Cardiac fibroblast (primary cell): ENCODE measurements at regions not wholly inside any gene's neighbourhood (a gene's known extent, or its start where the extent isn't known, plus 50 kb on each side); places are given as distances from the start of the nearest gene placed in this dataset.
"Not testable (repeated sequence)": the region's sequence is repeated elsewhere in the genome, so short reads cannot be mapped to it uniquely, and the experiment has no call there.

ENCODE experiments used
- DNase-seq, 2 donors: peaks; one replicate each; pipeline versions ENCODE4 v3.0.0 to v3.0.0-alpha.2; 2010; ENCODE audit warnings: low read depth in 2 of 2
- H3K4me3 ChIP-seq, 2 donors: replicated peaks in 1 of 2; 1 replicate in 1 of 2; 2 replicates in 1 of 2; pipeline ENCODE4 v1.5.1; 2011; ENCODE audit warnings: low read depth in 2 of 2, low read length in 2 of 2, mild to moderate bottlenecking in 2 of 2, moderate library complexity in 1 of 2

DNA sequence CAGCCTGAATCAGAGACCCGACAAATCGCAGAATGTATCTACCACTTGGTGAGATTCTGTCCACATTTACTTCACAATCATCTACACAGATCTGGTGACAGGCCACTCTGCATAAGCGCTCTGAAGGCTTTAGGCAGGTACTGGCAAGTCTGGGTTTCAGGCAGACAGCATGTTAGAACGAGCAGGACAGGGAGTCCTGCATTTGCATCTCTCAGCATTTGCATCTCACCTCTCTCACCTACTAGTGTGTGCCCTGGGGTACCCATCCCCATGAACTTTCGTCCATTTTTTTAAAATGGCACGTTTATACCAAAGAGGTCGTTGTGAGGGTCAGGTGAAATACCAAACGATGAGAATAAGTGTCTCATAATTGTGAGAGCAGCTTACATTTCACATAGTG is 108.2 kb downstream of the SPATA31A1 start:
- H3K4me3 ChIP-seq, result peak overlapping the region; percentile 44 to 48
- not testable (repeated sequence) for DNase-seq

DNA sequence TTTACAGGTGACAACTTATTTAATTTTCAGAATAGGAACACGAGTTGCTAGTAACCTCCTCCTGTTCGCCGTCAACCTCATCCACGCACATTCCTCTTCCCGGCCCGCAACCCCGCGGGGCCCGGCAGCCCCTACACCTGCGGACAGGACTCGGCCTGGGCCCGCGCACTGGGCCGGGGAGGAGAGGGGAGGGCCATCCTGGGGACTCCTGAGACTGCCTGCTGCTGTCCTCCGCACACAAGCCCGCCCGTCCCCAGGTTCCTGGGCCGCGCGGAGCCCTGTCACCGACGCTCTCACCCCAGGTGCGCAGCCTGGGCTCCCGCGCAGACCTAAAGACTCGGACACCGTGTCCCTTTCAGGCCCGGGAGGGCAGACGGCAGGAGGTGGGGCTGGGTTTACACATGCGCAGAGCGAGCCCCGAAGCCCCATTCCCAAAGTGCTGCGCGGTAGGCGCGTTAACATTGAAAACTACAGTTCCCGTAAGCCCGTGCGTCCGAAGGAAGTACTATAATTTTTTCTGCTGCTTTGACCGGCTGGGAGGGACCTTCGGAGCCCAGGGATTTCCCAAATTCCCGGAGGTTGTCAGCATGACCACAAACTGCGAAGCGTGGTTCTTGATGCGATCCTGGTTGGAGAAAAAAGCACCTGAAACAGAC is 108.8 kb downstream of the SPATA31A1 start:
- H3K4me3 ChIP-seq, result peak overlapping the region; percentile 44 to 48
- DNase-seq, result peak; percentile 87 to 89

DNA sequence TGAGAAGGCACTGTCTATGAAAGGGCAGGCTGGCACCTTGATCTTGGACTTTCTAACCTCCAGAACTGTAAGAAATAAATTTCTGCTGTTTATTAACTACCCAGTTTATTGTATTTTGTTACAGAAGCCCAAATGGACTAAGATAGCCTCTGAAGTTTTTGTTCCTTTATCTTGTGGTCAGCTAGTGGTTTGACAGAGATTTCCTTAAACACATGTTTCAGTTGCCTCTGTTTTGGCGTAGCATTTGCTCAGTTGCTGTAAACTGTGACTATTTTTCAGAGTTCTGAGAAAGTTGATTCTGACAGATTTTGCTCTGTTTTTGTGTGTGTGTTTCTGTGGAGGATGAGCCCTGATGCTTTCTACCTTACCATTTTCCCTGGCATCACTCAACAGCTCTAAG is 119.0 kb downstream of the SPATA31A1 start:
- H3K4me3 ChIP-seq, result not testable (repeated sequence)

DNA sequence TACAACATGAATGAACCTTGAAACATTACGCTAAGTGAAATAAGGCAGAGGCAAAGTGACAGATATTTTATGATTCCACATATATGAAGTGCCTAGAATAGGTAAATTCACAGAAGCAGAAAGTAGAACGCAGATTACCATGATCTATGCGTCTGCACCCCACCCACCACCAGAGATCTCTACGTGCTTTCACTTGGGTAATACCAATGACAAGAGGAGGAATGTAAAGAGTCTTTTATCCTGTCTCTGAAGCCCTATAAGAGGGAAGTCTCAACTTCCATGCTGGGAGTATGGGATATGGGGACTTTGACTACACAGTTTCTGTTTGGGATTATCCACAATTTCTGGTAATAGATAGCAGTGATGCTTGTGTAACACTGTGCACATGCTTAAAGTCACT is 127.6 kb downstream of the SPATA31A1 start:
- not testable (repeated sequence) for DNase-seq

More for the DNA sequence above, 119.0 kb downstream of the SPATA31A1 start:
- not testable (repeated sequence) for DNase-seq

DNA sequence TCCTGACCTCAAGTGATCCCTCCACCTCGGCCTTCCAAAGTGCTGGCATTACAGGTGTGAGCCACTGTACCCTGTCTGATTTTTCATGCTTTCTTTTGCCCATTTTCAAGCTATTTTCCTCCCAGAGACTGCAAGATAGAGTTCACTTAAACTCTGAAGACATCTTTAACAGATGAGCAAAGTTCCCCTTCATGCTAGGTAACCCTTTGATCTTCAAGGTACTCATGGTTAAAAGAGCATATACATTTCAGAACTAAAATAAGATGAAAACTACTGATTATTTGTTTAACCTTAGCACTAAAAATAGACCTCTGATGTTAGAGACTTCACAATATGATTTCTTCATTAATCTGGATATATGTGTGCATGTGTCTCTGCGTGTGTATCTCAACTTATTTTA is 128.4 kb downstream of the SPATA31A1 start:
- not testable (repeated sequence) for H3K4me3 ChIP-seq, DNase-seq

More for the DNA sequence above, 127.6 kb downstream of the SPATA31A1 start:
- H3K4me3 ChIP-seq, result not testable (repeated sequence)

DNA sequence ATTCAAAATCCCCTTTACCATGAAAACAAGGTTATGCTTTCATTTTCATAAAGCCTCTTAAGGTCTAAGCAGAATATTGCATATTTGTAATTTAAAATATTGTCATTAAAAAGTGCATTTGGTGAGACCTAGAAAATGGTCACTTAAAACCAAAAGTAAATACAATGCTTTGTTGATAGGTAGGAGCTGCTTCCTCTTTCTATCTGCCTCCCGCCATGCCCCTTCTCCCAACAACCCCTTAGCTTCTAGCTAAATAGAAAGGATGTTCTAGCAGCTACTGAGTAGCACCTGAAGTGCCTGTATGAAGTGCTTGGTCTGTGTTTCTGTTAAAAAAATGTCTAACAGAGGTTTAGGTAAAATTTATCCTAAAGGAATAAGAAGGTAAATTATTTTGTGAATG is 128.8 kb downstream of the SPATA31A1 start:
- not testable (repeated sequence) for DNase-seq, H3K4me3 ChIP-seq

DNA sequence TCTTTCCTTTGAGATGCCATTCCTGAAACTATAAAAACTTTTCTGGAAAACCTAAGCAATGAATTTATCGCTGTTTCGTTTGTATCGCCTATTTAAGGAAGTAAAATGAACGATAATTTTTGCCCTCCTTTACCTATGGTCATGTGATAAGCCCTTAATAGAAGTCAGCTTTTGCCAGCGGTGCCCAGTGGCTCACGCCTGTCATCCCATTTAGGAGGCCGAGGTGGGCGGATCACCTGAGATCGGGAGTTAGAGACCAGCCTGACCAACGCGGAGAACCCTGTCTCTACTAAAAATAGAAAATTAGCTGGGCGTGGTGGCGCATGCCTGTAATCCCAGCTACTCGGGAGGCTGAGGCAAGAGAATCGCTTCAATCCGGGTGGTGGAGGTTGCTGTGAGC is 132.0 kb downstream of the SPATA31A1 start:
- not testable (repeated sequence) for H3K4me3 ChIP-seq, DNase-seq

DNA sequence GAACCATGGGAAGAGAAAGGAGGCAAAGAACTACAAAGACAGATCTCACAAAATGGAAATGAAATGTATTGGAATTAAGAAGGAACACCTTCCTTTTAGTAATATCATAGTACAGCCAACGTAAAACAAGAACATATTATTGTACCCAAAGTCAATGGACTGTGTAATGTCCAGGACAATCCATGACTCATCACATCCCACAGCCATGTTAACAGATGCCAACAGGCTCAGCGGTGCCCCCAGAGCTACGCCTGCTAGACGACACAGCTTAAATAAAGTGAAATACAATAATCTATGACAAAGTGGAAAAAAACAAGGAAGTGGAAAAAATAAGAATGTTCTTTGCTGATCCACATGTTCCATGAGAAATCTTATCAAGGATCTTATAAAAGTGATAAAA is 140.8 kb downstream of the SPATA31A1 start:
- not testable (repeated sequence) for H3K4me3 ChIP-seq, DNase-seq

DNA sequence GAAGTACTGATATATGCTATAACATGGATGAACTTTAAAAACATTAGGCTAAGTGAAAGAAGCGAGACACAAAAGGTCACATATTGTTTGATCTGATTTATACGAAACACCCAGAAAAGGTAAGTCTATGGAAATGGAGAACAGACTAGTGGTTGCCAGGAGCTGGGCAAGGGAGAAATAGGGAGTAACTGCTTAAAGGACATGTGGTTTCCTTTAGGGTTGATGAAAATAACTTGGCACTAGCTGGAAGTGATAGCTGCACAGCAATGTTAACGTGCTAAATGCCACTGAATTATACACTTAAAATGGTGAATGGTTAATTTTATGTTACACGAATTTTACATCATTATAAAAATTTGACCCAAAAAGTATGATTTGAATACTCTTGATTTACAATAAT is 147.7 kb downstream of the SPATA31A1 start:
- DNase-seq, H3K4me3 ChIP-seq: not testable (repeated sequence)

DNA sequence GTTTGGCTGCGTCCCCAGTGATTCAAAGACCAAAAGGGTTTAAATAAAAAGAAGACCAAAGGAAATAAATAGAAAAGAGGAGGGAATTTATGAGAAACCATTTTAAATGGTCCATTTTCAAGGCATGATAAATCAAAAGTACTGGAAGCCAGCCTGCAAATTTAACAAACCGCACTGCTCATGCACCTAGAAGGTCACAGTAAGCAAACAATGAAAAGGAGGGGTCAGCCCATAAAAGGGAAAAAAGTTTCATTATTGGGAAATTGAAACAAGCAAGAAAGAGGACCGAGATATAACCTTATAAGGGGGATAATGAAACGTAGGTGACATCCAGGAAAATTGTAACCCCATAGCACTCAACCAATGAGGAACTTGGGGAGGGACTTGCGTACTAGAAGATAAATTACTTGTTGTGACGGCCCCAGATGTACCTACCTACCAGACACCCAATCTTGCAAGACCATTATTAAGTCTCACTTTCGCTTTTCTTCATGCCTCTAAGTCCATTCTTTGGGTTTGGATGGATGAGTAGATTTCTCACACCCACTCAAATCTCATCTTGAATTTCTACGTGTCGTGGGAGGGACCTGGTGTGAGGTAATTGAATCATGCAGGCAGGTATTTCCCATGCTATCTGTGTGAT is 172.0 kb downstream of the SPATA31A1 start:
- not testable (repeated sequence) for H3K4me3 ChIP-seq, DNase-seq

DNA sequence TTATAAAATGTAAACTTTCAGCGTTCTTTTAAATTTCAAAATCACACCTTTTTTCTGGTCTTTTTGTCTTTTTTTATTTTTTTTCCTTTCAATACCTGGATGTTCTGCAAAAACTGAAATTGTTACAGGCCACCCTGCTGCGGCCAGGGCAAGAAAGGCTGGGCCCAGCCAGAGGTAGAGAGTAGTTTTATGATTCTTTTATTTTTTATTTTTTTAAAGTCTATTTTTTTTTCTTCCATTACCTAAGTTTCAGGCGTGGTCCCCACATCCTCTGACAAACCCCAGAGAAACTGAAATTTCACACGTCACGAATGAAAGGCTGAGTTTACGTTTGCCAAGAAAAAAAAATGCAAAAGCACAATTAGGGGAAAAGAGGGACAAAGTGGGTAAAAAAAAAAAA is 177.1 kb downstream of the SPATA31A1 start:
- DNase-seq, H3K4me3 ChIP-seq: not testable (repeated sequence)

DNA sequence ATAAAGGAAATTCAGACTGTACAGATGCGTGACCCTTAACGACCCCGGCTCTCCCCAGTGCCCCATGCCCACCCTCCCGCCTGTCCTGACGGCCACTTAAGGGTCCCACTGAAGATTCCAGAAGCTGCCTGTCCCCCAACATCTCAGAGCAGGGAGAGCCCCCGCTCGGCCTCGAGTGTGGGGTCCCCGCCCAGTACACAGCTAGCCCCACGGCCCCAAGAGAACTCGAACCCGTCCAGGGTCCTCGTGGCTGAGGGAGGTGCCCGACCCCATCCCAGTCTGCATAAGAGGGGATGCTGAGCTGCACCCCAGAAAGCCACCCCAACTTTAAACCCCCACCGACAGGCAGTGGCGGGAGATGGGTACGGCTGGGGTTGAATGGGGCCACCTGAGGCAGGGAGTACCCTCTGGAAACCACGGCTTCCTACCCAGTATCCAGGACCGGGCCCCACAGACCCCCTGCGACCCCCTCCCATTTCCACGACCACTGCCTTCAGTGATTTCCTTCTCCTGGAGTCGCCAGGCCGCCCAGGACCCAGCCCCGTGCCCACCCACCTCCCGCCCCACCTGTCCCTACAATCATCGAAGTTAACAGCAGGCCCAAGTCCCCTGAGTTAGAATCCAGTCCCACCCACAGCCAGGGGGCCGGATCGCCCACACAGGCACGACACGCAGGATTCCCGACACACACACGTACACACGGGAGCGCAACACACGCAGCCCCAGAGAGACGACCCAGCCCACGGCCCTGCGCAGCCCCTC is 177.7 kb downstream of the SPATA31A1 start:
- not testable (repeated sequence) for H3K4me3 ChIP-seq, DNase-seq

DNA sequence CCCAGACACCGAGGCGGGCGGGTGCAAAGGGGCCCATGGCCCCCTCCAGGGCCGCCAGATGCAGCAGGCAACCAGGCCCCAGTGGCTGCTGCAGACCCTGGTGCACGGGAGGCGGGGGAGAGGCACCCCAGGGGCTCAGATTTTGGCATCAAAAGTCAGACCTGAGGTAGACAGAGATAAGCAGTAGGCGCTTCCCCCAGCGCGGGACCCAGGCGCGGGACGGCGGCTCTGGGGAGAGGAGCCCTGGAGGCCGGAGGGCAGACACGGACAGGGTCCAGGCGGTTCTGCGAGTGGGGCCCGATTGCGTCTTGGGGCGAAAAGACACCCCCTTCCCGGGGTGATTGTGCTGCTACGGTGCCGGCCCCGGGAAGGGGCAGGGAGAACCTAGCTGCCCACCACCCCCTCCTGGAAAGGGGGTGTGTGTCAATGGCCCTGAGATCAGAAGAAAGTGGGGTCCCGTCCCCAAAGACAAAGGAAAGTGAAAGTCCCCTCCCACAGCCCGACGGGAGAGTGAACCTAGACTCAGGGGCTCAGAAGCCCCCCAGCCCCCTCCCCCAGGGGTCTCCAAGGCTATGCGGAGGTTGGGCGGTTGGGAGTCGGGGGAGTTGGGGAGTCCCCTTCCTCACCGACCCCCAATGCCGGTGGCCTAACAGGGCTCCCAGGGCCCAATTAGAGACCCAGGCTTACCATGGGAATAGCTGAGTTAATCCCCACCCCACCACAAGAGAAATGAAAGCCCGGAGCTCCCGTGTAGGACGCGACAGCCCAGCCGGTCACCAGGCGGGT is 178.5 kb downstream of the SPATA31A1 start:
- H3K4me3 ChIP-seq, DNase-seq: not testable (repeated sequence)

DNA sequence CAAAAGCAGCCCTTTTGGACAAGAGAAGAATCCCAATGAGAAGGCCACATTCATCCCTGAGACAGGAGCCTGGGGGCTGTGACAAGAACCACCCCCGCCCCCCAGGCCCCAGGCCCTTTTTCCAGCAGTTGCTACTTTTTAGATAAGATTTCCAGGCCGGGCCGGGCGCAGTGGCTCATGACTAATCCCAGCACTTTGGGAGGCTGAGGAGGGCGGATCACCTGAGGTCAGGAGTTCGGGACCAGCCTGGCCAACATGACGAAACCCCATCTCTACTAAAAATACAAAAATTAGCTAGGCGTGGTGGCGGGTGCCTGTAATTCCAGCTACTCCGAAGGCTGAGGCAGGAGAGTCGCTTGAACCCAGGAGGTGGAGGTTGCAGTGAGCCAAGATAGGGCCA is 179.4 kb downstream of the SPATA31A1 start:
- not testable (repeated sequence) for H3K4me3 ChIP-seq, DNase-seq

DNA sequence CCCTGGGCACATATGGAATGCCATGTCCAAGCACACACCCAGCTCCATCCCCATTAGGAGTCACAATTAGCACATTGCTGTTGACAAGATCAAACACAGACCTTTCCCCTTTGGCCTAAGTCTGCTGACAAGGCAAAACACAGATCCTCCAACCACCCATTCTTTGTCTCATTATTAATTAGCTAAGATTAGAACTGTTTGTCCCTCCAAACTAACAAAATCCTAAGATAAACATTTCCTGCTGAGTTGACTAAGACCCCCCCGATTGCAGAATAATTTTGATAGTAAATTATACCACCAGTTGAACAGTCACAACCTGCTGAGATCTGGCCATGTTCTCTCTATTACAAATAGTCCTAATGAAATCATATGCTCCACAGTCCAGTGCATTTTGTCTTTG is 186.7 kb downstream of the SPATA31A1 start:
- DNase-seq, H3K4me3 ChIP-seq: not testable (repeated sequence)

DNA sequence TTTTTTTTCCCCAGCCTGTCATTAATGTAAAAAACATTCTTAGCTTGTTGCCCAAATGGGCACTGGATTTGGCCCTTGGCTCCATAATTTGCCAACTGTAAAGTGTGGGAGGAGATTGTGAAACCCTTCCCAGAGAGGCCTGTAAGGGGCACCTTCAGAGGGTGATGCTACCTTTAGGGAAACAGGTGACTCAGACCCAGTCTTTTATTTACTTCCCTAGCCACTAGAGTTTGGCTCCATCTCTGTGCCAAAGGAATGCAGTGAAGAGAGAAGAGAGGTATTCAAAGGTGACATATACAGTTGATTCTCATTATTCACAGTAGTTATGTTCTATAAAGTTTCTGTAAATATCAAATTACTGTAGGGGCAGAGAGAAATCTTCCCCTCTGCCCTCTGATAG is 189.6 kb downstream of the SPATA31A1 start:
- DNase-seq, result not testable (repeated sequence)

DNA sequence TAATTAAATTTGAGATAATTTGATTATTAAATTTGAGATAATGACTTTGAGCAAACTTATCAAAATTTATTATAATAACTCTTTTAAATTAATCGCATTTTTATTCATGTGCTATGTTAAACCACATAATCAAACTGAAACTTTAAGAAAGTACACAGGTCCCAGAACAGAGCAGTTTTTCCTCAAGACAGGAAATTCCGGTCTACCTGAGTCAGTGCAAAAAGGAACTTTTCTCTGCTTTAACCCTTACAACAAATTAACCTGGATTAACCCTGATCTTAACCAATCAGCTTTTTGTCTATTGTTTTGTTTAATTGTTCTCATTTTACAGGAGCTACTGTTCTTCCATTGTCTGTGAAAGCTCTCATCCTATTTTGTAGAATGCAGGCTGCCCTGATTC is 195.1 kb downstream of the SPATA31A1 start:
- H3K4me3 ChIP-seq, DNase-seq: not testable (repeated sequence)

More for the DNA sequence above, 189.6 kb downstream of the SPATA31A1 start:
- H3K4me3 ChIP-seq, result not testable (repeated sequence)

DNA sequence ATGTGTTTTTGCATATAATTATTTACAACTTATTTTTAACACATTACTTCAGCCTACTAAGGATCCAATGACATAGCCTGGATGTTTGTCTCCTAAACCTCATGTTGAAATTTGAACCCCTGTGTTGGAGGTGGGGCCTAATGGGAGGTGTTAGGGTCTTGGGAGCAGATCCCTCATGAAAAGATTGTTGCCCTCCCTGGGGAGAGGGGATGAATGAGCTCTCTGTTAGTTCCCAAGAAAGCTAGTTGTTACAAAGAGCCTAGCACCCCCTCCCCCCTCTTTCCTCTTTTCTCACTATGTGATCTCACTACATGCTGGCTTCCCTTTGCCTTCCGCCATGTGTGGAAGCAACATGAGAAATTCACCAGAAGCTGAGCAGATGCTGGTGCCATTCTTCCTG is 196.1 kb downstream of the SPATA31A1 start:
- H3K4me3 ChIP-seq, DNase-seq: not testable (repeated sequence)
